Trophoblast cell (in vitro differentiated cells and primary cell): ENCODE measurements at regions not wholly inside any gene's neighbourhood (a gene's known extent, or its start where the extent isn't known, plus 50 kb on each side); places are given as distances from the start of the nearest gene placed in this dataset.
"Not testable (repeated sequence)": the region's sequence is repeated elsewhere in the genome, so short reads cannot be mapped to it uniquely, and the experiment has no call there.

ENCODE experiments used
- DNase-seq, 2 donors: peaks; one replicate each; pipeline ENCODE4 v3.0.0-alpha.2; 2016
- H2AFZ ChIP-seq: 2 replicates; pipeline ENCODE4 v1.6.1; 2013; ENCODE audit warnings: low read length, moderate library complexity, mild to moderate bottlenecking; ENCODE audit not compliant: insufficient read depth, poor library complexity
- H2AK5ac ChIP-seq: 2 replicates; pipeline ENCODE4 v1.6.1; 2013; ENCODE audit warnings: mild to moderate bottlenecking, low read length
- H2BK120ac ChIP-seq: 2 replicates; pipeline ENCODE4 v1.6.1; 2013; ENCODE audit warnings: low read length, mild to moderate bottlenecking, moderate library complexity; ENCODE audit not compliant: insufficient read depth, poor library complexity
- H2BK12ac ChIP-seq: 2 replicates; pipeline ENCODE4 v1.6.1; 2013; ENCODE audit warnings: mild to moderate bottlenecking, low read length, moderate library complexity
- H2BK5ac ChIP-seq: 2 replicates; pipeline ENCODE4 v1.6.1; 2013; ENCODE audit warnings: low read length, low read depth, moderate library complexity, mild to moderate bottlenecking; ENCODE audit not compliant: poor library complexity
- H3K14ac ChIP-seq: 2 replicates; pipeline ENCODE4 v1.6.1; 2013; ENCODE audit warnings: mild to moderate bottlenecking, low read length
- H3K18ac ChIP-seq: 2 replicates; pipeline ENCODE4 v1.6.1; 2013; ENCODE audit warnings: mild to moderate bottlenecking, low read length
- H3K23ac ChIP-seq: 2 replicates; pipeline ENCODE4 v1.6.1; 2013; ENCODE audit warnings: low read length
- H3K27ac ChIP-seq: 2 replicates; pipeline ENCODE4 v1.5.1; 2013; ENCODE audit warnings: low read depth, mild to moderate bottlenecking, inconsistent platforms, low read length, moderate library complexity
- H3K27me3 ChIP-seq: 2 replicates; pipeline ENCODE4 v1.6.1; 2013; ENCODE audit warnings: inconsistent platforms, mild to moderate bottlenecking, low read length, moderate library complexity; ENCODE audit not compliant: insufficient read depth
- H3K36me3 ChIP-seq, 2 experiments: 1 replicate in 1 of 2; 2 replicates in 1 of 2; pipeline ENCODE4 v1.6.1; 2013; ENCODE audit warnings: low read length in 2 of 2, mild to moderate bottlenecking in 2 of 2, moderate library complexity in 1 of 2; ENCODE audit not compliant: insufficient read depth in 2 of 2, control insufficient read depth in 1 of 2
- H3K4ac ChIP-seq: 2 replicates; pipeline ENCODE4 v1.6.1; 2013; ENCODE audit warnings: low read depth, mild to moderate bottlenecking, low read length, moderate library complexity
- H3K4me1 ChIP-seq, 2 experiments: 1 replicate in 1 of 2; 2 replicates in 1 of 2; pipeline ENCODE4 v1.6.1; 2013; ENCODE audit warnings: low read length in 2 of 2, mild to moderate bottlenecking in 2 of 2, moderate library complexity in 1 of 2; ENCODE audit not compliant: insufficient read depth in 2 of 2, control insufficient read depth in 1 of 2
- H3K4me2 ChIP-seq: 2 replicates; pipeline ENCODE4 v1.6.1; 2013; ENCODE audit warnings: inconsistent platforms, mild to moderate bottlenecking, low read length, moderate library complexity
- H3K4me3 ChIP-seq: 2 replicates; pipeline ENCODE4 v1.5.1; 2013; ENCODE audit warnings: mild to moderate bottlenecking, low read depth, low read length, inconsistent platforms
- H3K79me1 ChIP-seq: one replicate; pipeline ENCODE4 v1.6.1; 2013; ENCODE audit warnings: low read length
- H3K79me2 ChIP-seq: 2 replicates; pipeline ENCODE4 v1.6.1; 2013; ENCODE audit warnings: low read length, mild to moderate bottlenecking; ENCODE audit not compliant: control insufficient read depth, insufficient read depth, poor library complexity
- H3K9ac ChIP-seq: 2 replicates; pipeline ENCODE4 v1.6.1; 2013; ENCODE audit warnings: mild to moderate bottlenecking, low read length
- H3K9me3 ChIP-seq: 2 replicates; pipeline ENCODE4 v1.6.1; 2013; ENCODE audit warnings: low read depth, mild to moderate bottlenecking, control low read depth, inconsistent platforms, low read length; ENCODE audit not compliant: insufficient read depth
- H4K12ac ChIP-seq: 2 replicates; pipeline ENCODE4 v1.6.1; 2013; ENCODE audit warnings: low read depth, mild to moderate bottlenecking, low read length, moderate library complexity
- H4K8ac ChIP-seq: 2 replicates; pipeline ENCODE4 v1.6.1; 2013; ENCODE audit warnings: low read depth, mild to moderate bottlenecking, low read length, moderate library complexity
- H4K91ac ChIP-seq: one replicate; pipeline ENCODE4 v1.6.1; 2013; ENCODE audit warnings: low read depth, mild to moderate bottlenecking, low read length, moderate library complexity
- WGBS: extraction: QIAGEN DNeasy Blood & Tissue Kit; methylation state at CpG from one replicate; pipeline ENCODE4 v1.1.7; 2013; ENCODE audit warnings: missing lambda C conversion rate; ENCODE audit not compliant: insufficient read length, insufficient coverage; ENCODE audit errors: extremely low coverage; 5-methylcytosine and 5-hydroxymethylcytosine counted together

GRCh38 chr14:34140127-34140526 is 189.3 kb upstream of the EGLN3 start:
- H3K79me2 ChIP-seq, H3K36me3 ChIP-seq, H3K9ac ChIP-seq, H3K23ac ChIP-seq, H2BK120ac ChIP-seq, H3K27me3 ChIP-seq, H3K18ac ChIP-seq, H3K9me3 ChIP-seq, H3K79me1 ChIP-seq, H3K4ac ChIP-seq, H2BK12ac ChIP-seq, H4K12ac ChIP-seq, H2BK5ac ChIP-seq, H4K91ac ChIP-seq, H3K4me3 ChIP-seq, H3K27ac ChIP-seq, H2AFZ ChIP-seq, H2AK5ac ChIP-seq, H3K4me1 ChIP-seq, DNase-seq, H3K14ac ChIP-seq, H3K4me2 ChIP-seq: not testable (repeated sequence)
- peak overlapping the region; percentile 1 for H4K8ac ChIP-seq
- no CpG with 5 or more reads among the region's 6 CpGs for WGBS

GRCh38 chr14:34139160-34140121 is 188.6 kb upstream of the EGLN3 start:
- H3K9me3 ChIP-seq, H3K4me1 ChIP-seq, H4K12ac ChIP-seq, H3K79me1 ChIP-seq, H3K9ac ChIP-seq, H3K4me2 ChIP-seq, H3K27me3 ChIP-seq, H3K14ac ChIP-seq, H3K4ac ChIP-seq, H3K79me2 ChIP-seq, H2BK12ac ChIP-seq, H2BK120ac ChIP-seq, H2BK5ac ChIP-seq, H3K36me3 ChIP-seq, H3K27ac ChIP-seq, H3K23ac ChIP-seq, H3K4me3 ChIP-seq, H2AFZ ChIP-seq, H2AK5ac ChIP-seq, H3K18ac ChIP-seq, H4K91ac ChIP-seq: not testable (repeated sequence)
- DNase-seq = peak; percentile 33 to 56
- no CpG with 5 or more reads among the region's 13 CpGs for WGBS
- H4K8ac ChIP-seq = peak overlapping the region; percentile 1

- H4K12ac ChIP-seq = no peak overlapping the region
- H3K79me2 ChIP-seq = no peaks in the 10 kb centered on the region
- no peaks in the 10 kb centered on the region for H3K27me3 ChIP-seq
- H3K9me3 ChIP-seq = no peaks in the 10 kb centered on the region
- no CpG with 5 or more reads among the region's 4 CpGs for WGBS
- H4K91ac ChIP-seq = no peak overlapping the region
- no peak overlapping the region for H3K27ac ChIP-seq
- no peak overlapping the region for H3K18ac ChIP-seq
- H3K14ac ChIP-seq = no peak overlapping the region
- H3K36me3 ChIP-seq = no peaks in the 10 kb centered on the region
- no peak overlapping the region for H2AK5ac ChIP-seq
- no peak overlapping the region for H2AFZ ChIP-seq
- no peak overlapping the region for H2BK5ac ChIP-seq
- no peak overlapping the region for H3K9ac ChIP-seq
- DNase-seq = no peak
- H4K8ac ChIP-seq = no peak overlapping the region
- no peak overlapping the region for H3K4ac ChIP-seq
- H2BK120ac ChIP-seq = no peak overlapping the region
- peaks cover 3 to 8% of the 10 kb centered on the region in 2 experiments for H3K4me1 ChIP-seq
- no peak overlapping the region for H2BK12ac ChIP-seq
- H3K4me2 ChIP-seq = no peak overlapping the region
- H3K4me3 ChIP-seq = no peak overlapping the region
- no peak overlapping the region for H3K23ac ChIP-seq
- no peaks in the 10 kb centered on the region for H3K79me1 ChIP-seq
These were observed 187.3 kb upstream of the EGLN3 start for GRCh38 chr14:34138175-34138574.

- Histone ChIP-seq H4K91ac (no peak overlapping the region), H3K36me3 (no peaks in the 10 kb centered on the region), H3K18ac (no peak overlapping the region), H4K12ac (no peak overlapping the region), H3K23ac (no peak overlapping the region), H3K9ac (no peak overlapping the region), H3K4me2 (no peak overlapping the region), H3K79me2 (no peaks in the 10 kb centered on the region), H3K4ac (no peak overlapping the region), H2BK5ac (no peak overlapping the region), H3K14ac (no peak overlapping the region), H3K9me3 (no peaks in the 10 kb centered on the region), H2BK120ac (no peak overlapping the region), H3K27ac (no peak overlapping the region), H2AFZ (no peak overlapping the region), H3K4me3 (no peak overlapping the region), H2AK5ac (no peak overlapping the region), H4K8ac (no peak overlapping the region), H3K79me1 (no peaks in the 10 kb centered on the region), H3K4me1 (peaks cover 3 to 8% of the 10 kb centered on the region in 2 experiments), H2BK12ac (no peak overlapping the region), H3K27me3 (no peaks in the 10 kb centered on the region)
- WGBS = no CpG with 5 or more reads among the region's 3 CpGs
- peak in 1 of 2 donors; percentile 53 for DNase-seq
These were observed 186.3 kb upstream of the EGLN3 start for GRCh38 chr14:34137001-34137745.
